H9 (cell line): ENCODE measurements at regions not wholly inside any gene's neighbourhood (a gene's known extent, or its start where the extent isn't known, plus 50 kb on each side); places are given as distances from the start of the nearest gene placed in this dataset.

Experiments used
- DNase-seq: peaks from one replicate; pipeline ENCODE4 v3.0.0-alpha.2; 2017
- H2AFZ ChIP-seq: one replicate; pipeline ENCODE4 v1.6.1; 2013; ENCODE audit warnings: mild to moderate bottlenecking, low read length, control low read depth, moderate library complexity
- H2AK5ac ChIP-seq: 2 replicates; pipeline ENCODE4 v1.6.1; 2013; ENCODE audit warnings: low read length, control low read depth, mixed read lengths; ENCODE audit not compliant: insufficient read length
- H2BK120ac ChIP-seq: one replicate; pipeline ENCODE4 v1.6.1; 2013; ENCODE audit warnings: low read depth, mild to moderate bottlenecking, low read length, control low read depth, inconsistent platforms; ENCODE audit not compliant: poor library complexity, severe bottlenecking
- H2BK12ac ChIP-seq: 2 replicates; pipeline ENCODE4 v1.6.1; 2013; ENCODE audit warnings: low read length, control low read depth, mixed read lengths, low read depth; ENCODE audit not compliant: insufficient read length
- H2BK15ac ChIP-seq: 2 replicates; pipeline ENCODE4 v1.6.1; 2013; ENCODE audit warnings: low read depth, low read length, control low read depth
- H2BK20ac ChIP-seq: one replicate; pipeline ENCODE4 v1.6.1; 2013; ENCODE audit warnings: low read depth, mild to moderate bottlenecking, low read length, control low read depth, inconsistent platforms; ENCODE audit not compliant: poor library complexity, severe bottlenecking
- H2BK5ac ChIP-seq: 2 replicates; pipeline ENCODE4 v1.6.1; 2013; ENCODE audit warnings: low read length, control low read depth, mixed read lengths; ENCODE audit not compliant: insufficient read length
- H3K14ac ChIP-seq: 2 replicates; pipeline ENCODE4 v1.6.1; 2013; ENCODE audit warnings: low read length, control low read depth; ENCODE audit not compliant: insufficient read depth
- H3K18ac ChIP-seq: 2 replicates; pipeline ENCODE4 v1.6.1; 2013; ENCODE audit warnings: low read depth, mild to moderate bottlenecking, mixed read lengths, low read length, control low read depth; ENCODE audit not compliant: insufficient read length
- H3K23ac ChIP-seq: 2 replicates; pipeline ENCODE4 v1.6.1; 2013; ENCODE audit warnings: low read length, control low read depth, mixed read lengths, low read depth; ENCODE audit not compliant: insufficient read length
- H3K23me2 ChIP-seq: 2 replicates; pipeline ENCODE4 v1.6.1; 2013; ENCODE audit warnings: low read depth, mild to moderate bottlenecking, mixed read lengths, low read length, control low read depth; ENCODE audit not compliant: insufficient read length, poor library complexity, severe bottlenecking
- H3K27ac ChIP-seq: 2 replicates; pipeline ENCODE4 v1.5.1; 2013; ENCODE audit warnings: low read length, control low read depth, mixed read lengths, low read depth; ENCODE audit not compliant: insufficient read length
- H3K27me3 ChIP-seq: 2 replicates; pipeline ENCODE4 v1.6.1; 2013; ENCODE audit warnings: low read length, control low read depth, inconsistent platforms; ENCODE audit not compliant: insufficient read depth
- H3K4ac ChIP-seq: 2 replicates; pipeline ENCODE4 v1.6.1; 2013; ENCODE audit warnings: low read depth, mild to moderate bottlenecking, control low read depth, inconsistent platforms, low read length, moderate library complexity
- H3K4me1 ChIP-seq: 2 replicates; pipeline ENCODE4 v1.6.1; 2013; ENCODE audit warnings: low read length, control low read depth, inconsistent platforms; ENCODE audit not compliant: insufficient read depth
- H3K4me2 ChIP-seq: 2 replicates; pipeline ENCODE4 v1.6.1; 2013; ENCODE audit warnings: low read length, control low read depth, mixed read lengths; ENCODE audit not compliant: insufficient read length, insufficient read depth
- H3K56ac ChIP-seq: 2 replicates; pipeline ENCODE4 v1.6.1; 2013; ENCODE audit warnings: low read depth, mild to moderate bottlenecking, mixed read lengths, low read length, control low read depth; ENCODE audit not compliant: insufficient read length
- H3K79me1 ChIP-seq: 2 replicates; pipeline ENCODE4 v1.6.1; 2013; ENCODE audit warnings: low read depth, mild to moderate bottlenecking, moderate library complexity, low read length, control low read depth, inconsistent platforms; ENCODE audit not compliant: insufficient read depth, poor library complexity, severe bottlenecking
- H3K79me2 ChIP-seq: 2 replicates; pipeline ENCODE4 v1.6.1; 2013; ENCODE audit warnings: low read length, control low read depth, inconsistent platforms; ENCODE audit not compliant: insufficient read depth
- H3K9ac ChIP-seq: 2 replicates; pipeline ENCODE4 v1.6.1; 2013; ENCODE audit warnings: low read length, control low read depth, mixed read lengths; ENCODE audit not compliant: insufficient read length; ENCODE audit errors: extremely low read depth
- H3K9me3 ChIP-seq: one replicate; pipeline ENCODE4 v1.6.1; 2013; ENCODE audit warnings: low read depth, low read length, inconsistent platforms; ENCODE audit not compliant: control insufficient read depth
- H3T11ph ChIP-seq: one replicate; pipeline ENCODE4 v1.6.1; 2013; ENCODE audit warnings: mild to moderate bottlenecking, low read length, control low read depth, inconsistent platforms
- H4K20me1 ChIP-seq: one replicate; pipeline ENCODE4 v1.6.1; 2013; ENCODE audit not compliant: control insufficient read depth, insufficient read length, insufficient read depth
- H4K5ac ChIP-seq: 2 replicates; pipeline ENCODE4 v1.6.1; 2013; ENCODE audit warnings: low read depth, mild to moderate bottlenecking, mixed read lengths, low read length, control low read depth; ENCODE audit not compliant: insufficient read length
- H4K8ac ChIP-seq: replicated peaks from 2 replicates; pipeline ENCODE4 v1.6.1; 2013; ENCODE audit warnings: low read length, control low read depth, mixed read lengths, low read depth; ENCODE audit not compliant: insufficient read length
- H4K91ac ChIP-seq: 2 replicates; pipeline ENCODE4 v1.6.1; 2013; ENCODE audit warnings: low read depth, mild to moderate bottlenecking, moderate library complexity, mixed read lengths, low read length, control low read depth; ENCODE audit not compliant: insufficient read length
- H3K27ac Mint-ChIP-seq, 3 experiments: 2 replicates in 2 of 3; 3 replicates in 1 of 3; pipeline ENCODE4 v1.8.0; 2020 to 2021; ENCODE audit warnings: mixed read lengths in 3 of 3, mild to moderate bottlenecking in 1 of 3, moderate library complexity in 1 of 3
- H3K27me3 Mint-ChIP-seq: 2 replicates; pipeline ENCODE4 v1.8.0; 2021; ENCODE audit warnings: low read depth, mild to moderate bottlenecking, moderate library complexity, mixed read lengths
- H3K36me3 Mint-ChIP-seq, 3 experiments: 2 replicates in 2 of 3; 3 replicates in 1 of 3; pipeline ENCODE4 v1.8.0; 2020 to 2021; ENCODE audit warnings: low read depth in 3 of 3, mixed read lengths in 3 of 3; ENCODE audit not compliant: insufficient read depth in 1 of 3
- H3K4me1 Mint-ChIP-seq, 2 experiments: 2 replicates each; pipeline ENCODE4 v1.8.0; 2020; ENCODE audit warnings: mixed read lengths in 2 of 2
- H3K4me3 Mint-ChIP-seq, 2 experiments: 2 replicates in 1 of 2; 3 replicates in 1 of 2; pipeline ENCODE4 v1.8.0; 2020 to 2021; ENCODE audit warnings: mild to moderate bottlenecking in 2 of 2, mixed read lengths in 2 of 2, moderate library complexity in 1 of 2
- H3K9me3 Mint-ChIP-seq, 2 experiments: 2 replicates in 1 of 2; 3 replicates in 1 of 2; pipeline ENCODE4 v1.8.0; 2020; ENCODE audit warnings: mild to moderate bottlenecking in 2 of 2, mixed read lengths in 2 of 2, moderate library complexity in 1 of 2
- CTCF ChIP-seq: fragments of 200-600 bp; sonication (generic); conservative IDR thresholded peaks from 3 replicates; pipeline ENCODE4 v1.8.0; 2021; ENCODE audit warnings: antibody characterized with exemption, mild to moderate bottlenecking
- WGBS: extraction: QIAGEN DNeasy Blood & Tissue Kit; methylation state at CpG from one replicate; pipeline ENCODE4 v1.1.7; 2013; ENCODE audit warnings: missing lambda C conversion rate, low lambda C conversion rate, mixed read lengths; ENCODE audit not compliant: insufficient read length; ENCODE audit errors: extremely low coverage; 5-methylcytosine and 5-hydroxymethylcytosine counted together

DNA sequence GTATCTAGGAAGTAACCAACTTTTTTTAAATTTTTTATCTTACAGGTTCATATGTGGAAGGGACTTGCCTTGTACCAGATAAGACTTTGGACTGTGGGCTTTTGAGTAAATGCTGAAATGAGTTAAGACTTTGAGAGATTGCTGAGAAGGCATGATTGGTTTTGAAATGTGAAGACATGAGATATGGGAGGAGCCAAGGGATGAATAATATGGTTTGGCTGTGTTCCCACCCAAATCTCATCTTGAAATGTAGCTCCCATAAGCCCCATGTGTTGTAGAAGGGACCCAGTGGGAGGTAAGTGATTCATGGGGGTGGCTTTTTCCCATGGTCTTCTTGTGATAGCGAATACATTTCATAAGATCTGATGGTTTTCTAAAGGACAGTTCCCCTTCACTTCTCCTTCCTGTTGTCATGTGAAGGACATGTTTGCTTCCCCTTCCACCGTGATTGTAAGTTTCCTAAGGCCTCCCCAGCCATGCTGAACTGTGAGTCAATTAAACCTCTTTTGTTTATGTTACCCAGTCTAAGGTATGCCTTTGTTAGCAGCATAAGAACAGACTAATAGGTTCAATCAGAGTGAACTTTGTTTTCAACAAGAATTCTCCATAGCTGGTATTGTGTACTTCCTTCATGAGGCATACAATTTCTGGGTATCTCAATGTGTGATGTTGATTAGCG is 535.6 kb upstream of the MEF2C start:
- Histone ChIP-seq H3K14ac (no peak overlapping the region), H2BK5ac (no peak overlapping the region), H3K4me1 (no peaks in the 10 kb centered on the region), H4K20me1 (no peaks in the 10 kb centered on the region), H2BK12ac (no peak overlapping the region), H3K27ac (no peak overlapping the region), H3K27me3 (no peaks in the 10 kb centered on the region), H3K18ac (no peak overlapping the region), H3K56ac (no peak overlapping the region), H3T11ph (no peak overlapping the region), H3K9ac (no peak overlapping the region), H3K23me2 (no peaks in the 10 kb centered on the region), H2AFZ (no peak overlapping the region), H2BK15ac (no peak overlapping the region), H3K9me3 (no peaks in the 10 kb centered on the region), H4K5ac (no peak overlapping the region), H4K8ac (no peak overlapping the region), H2BK120ac (no peak overlapping the region), H3K4ac (no peak overlapping the region), H3K4me2 (no peak overlapping the region), H3K23ac (no peak overlapping the region), H4K91ac (no peak overlapping the region), H2AK5ac (no peak overlapping the region), H2BK20ac (no peak overlapping the region), H3K79me1 (no peaks in the 10 kb centered on the region), H3K79me2 (no peaks in the 10 kb centered on the region)
- H3K4me1 Mint-ChIP-seq, result peaks cover 10 to 13% of the 10 kb centered on the region in 2 experiments
- TF ChIP-seq CTCF, result no peak
- H3K4me3 Mint-ChIP-seq, result no peak overlapping the region
- no peak for DNase-seq
- WGBS, result no CpG with 5 or more reads among the region's 3 CpGs
- peaks cover 0 to 7% (median 2%) of the 10 kb centered on the region in 3 experiments; a peak in 4 of 7 replicates for H3K36me3 Mint-ChIP-seq
- H3K27ac Mint-ChIP-seq, result no peak overlapping the region
- peaks cover 0 to 3% of the 10 kb centered on the region in 2 experiments; a peak in 2 of 5 replicates for H3K9me3 Mint-ChIP-seq
- H3K27me3 Mint-ChIP-seq, result no peaks in the 10 kb centered on the region
